ENCODE measurements at regions not wholly inside any gene's neighbourhood (a gene's known extent, or its start where the extent isn't known, plus 50 kb on each side); places are given as distances from the start of the nearest gene placed in this dataset.
"Not testable (repeated sequence)": the region's sequence is repeated elsewhere in the genome, so short reads cannot be mapped to it uniquely, and the experiment has no call there.

DNA sequence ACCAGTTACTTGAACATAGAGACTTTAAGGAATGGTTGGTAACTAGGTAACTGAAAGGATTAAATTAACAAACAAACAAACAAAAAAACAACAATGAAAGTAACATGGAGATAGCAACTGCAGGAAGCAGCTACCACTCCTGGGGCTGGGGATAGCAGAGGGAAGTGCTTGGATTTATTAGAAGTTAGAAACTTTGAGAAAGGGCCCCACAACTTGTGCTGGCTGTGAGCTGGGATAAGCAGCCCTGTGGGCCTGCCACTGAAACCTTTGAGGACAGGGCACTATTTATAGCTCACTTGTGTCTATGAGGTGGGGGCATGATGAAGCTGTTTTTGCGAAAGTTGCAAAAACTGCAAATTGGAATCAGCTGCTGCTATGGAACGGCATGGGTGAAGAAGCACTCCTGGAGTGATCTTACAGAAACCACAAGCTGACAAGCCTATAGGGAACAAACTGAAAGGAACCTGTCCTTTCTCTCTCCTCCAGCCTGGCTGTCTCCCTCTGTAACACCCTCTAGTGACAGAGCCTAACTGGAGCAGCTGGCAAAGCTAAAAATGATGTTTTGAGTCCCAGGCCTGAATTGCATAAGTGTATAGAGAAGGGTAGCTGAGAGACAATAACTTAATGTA lies 91.4 kb upstream of the RANBP6 start:
- intact Hi-C loops (cut with DNase I), result no loop called here
- no peak for DNase-seq (ENCODE audit: low spot score)
- peak; percentile 76 for ATAC-seq

- intact Hi-C loops (cut with DNase I), result no loop called here
- DNase-seq (ENCODE audit: low spot score), result no peak
- no peak for ATAC-seq
These were observed 90.3 kb upstream of the RANBP6 start for GRCh38 chr9:6105738-6106137.

- intact Hi-C loops (cut with DNase I); DNase-seq (ENCODE audit: low spot score); ATAC-seq: not testable (repeated sequence)
These were observed 89.0 kb upstream of the RANBP6 start for GRCh38 chr9:6104406-6104805.

- DNase-seq (ENCODE audit: low spot score); ATAC-seq; intact Hi-C loops (cut with DNase I): not testable (repeated sequence)
These were observed 88.5 kb upstream of the RANBP6 start for GRCh38 chr9:6103911-6104310.

GRCh38 chr9:6102336-6102987 lies 87.0 kb upstream of the RANBP6 start:
- intact Hi-C loops (cut with DNase I); ATAC-seq: not testable (repeated sequence)

DNA sequence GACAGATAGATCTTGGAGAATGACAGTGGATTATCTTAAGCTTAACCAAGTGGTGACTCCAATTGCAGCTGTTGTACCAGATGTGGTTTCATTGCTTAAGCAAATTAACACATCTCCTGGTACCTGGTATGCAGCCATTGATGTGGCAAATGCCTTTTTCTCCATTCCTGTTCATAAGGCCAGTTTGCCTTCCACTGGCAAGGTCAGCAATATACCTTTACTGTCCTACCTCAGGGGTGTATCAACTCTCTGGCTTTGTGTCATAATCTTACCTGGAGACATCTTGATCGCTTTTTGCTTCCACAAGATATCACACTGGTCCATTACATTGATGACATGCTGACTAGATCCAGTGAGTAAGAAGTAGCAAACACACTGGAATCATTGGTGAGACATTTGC lies 86.3 kb upstream of the RANBP6 start:
- ATAC-seq; DNase-seq (ENCODE audit: low spot score); intact Hi-C loops (cut with DNase I): not testable (repeated sequence)

More at GRCh38 chr9:6102336-6102987, 87.0 kb upstream of the RANBP6 start:
- not testable (repeated sequence) for DNase-seq (ENCODE audit: low spot score)

GRCh38 chr9:6099346-6099745 lies 83.9 kb upstream of the RANBP6 start:
- DNase-seq (ENCODE audit: low spot score); intact Hi-C loops (cut with DNase I); ATAC-seq: not testable (repeated sequence)

DNA sequence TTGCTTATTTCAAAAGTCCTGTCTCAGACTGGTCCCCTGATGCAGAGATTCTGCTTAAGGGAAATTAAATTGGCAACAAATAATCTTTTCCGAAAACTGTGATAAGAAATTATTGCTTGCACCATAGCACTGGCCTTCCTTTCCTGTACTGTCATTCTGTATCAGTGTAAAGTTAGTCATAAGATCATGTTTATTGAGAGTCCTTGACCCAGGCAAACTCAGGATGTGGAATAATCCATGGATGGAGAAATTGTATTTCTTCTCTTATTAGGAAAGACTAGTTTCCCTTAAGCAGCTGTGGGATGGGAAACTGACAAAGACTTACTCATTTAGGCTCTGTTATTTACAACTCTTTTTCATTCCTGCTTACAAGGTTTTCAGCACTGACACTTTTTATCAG lies 83.0 kb upstream of the RANBP6 start:
- DNase-seq (ENCODE audit: low spot score), result no peak
- intact Hi-C loops (cut with DNase I), result no loop called here
- no peak for ATAC-seq

DNA sequence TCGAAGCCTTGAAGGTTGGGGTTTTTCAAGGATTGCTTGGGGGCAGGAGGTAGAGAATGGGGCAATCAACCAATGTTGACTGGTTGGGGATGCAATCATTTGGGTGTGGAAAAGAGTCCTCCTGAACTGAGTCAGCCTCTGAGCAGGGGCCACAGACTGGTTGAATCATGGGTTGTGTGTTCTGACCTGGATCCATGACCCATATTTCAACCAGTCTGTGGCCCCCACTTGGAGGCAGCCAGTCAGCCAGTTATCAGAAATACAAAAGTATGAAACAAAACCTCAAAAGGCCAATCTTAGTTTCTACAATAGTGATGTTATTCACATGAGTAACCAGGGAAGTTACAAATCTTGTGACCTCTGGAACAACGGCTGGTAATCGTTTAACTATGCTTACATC lies 81.4 kb upstream of the RANBP6 start:
- ATAC-seq (no peak), DNase-seq (ENCODE audit: low spot score) (no peak)
- intact Hi-C loops (cut with DNase I), result no loop called here

- intact Hi-C loops (cut with DNase I), result no loop called here
- no peak for ATAC-seq
- DNase-seq (ENCODE audit: low spot score), result no peak
These were observed 75.1 kb upstream of the RANBP6 start for GRCh38 chr9:6090277-6091210.

DNA sequence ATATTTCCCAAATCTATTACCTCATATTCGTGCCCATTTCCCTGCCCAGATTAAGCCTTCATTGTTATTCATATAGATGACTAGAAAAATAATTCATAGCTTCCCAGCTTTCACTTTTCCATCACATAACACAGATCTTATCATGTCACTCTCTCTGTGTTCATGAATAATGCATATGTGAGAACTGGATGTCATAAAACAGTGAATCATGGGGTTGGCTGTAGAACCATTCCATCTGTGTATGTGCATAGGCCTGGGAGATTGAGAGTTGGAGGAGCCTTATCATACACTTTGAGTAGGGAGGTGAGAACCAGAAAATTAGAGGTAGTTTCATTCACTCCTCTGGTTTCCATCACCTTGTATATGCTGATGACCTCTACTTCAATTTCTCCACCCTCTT lies 73.9 kb upstream of the RANBP6 start:
- intact Hi-C loops (cut with DNase I), result no loop called here
- ATAC-seq (no peak), DNase-seq (ENCODE audit: low spot score) (no peak)

- ATAC-seq, result no peak
- no peak for DNase-seq (ENCODE audit: low spot score)
- intact Hi-C loops (cut with DNase I), result no loop called here
These were observed 70.7 kb upstream of the RANBP6 start for GRCh38 chr9:6086006-6086655.

DNA sequence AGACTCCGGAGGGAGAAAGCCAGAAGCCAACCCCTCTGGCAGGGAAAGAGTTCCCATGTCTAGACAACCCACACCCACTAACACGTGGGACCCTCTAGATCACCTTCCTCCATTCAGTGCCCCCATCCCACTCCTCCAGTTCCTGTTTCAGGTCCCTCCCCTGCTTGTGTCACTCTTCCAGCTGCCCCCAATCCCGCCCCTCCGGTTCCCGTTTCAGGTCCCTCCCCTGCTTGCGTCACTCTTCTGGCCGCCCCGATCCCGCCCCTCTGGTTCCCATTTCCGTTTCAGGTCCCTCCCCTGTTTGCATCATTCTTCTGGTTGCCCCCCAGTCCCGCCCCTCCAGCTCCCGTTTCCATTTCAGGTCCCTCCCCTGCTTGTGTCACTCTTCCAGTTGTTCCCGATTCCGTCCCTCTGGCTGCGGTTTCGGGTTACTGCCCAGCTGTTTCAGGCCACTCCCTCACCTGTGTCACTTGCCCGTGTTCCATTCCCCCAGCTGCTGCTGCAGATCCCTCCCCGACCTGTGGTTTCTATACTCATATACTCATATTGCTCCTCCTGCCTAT lies 64.8 kb upstream of the RANBP6 start:
- peak; percentile 92 for DNase-seq (ENCODE audit: low spot score)

GRCh38 chr9:6079386-6079785 lies 64.0 kb upstream of the RANBP6 start:
- ATAC-seq (no peak), DNase-seq (ENCODE audit: low spot score) (no peak)
- intact Hi-C loops (cut with DNase I), result no loop called here

More for the DNA sequence above, 64.8 kb upstream of the RANBP6 start:
- intact Hi-C loops (cut with DNase I), result no loop called here
- ATAC-seq, result peak; percentile 99

- intact Hi-C loops (cut with DNase I), result no loop called here
- ATAC-seq (no peak), DNase-seq (ENCODE audit: low spot score) (no peak)
These were observed 63.1 kb upstream of the RANBP6 start for GRCh38 chr9:6078382-6079105.

GRCh38 chr9:6076851-6077250 lies 61.4 kb upstream of the RANBP6 start:
- ATAC-seq, result no peak
- intact Hi-C loops (cut with DNase I), result no loop called here
- DNase-seq (ENCODE audit: low spot score), result no peak

- DNase-seq (ENCODE audit: low spot score) (no peak), ATAC-seq (no peak)
- intact Hi-C loops (cut with DNase I), result no loop called here
These were observed 58.3 kb upstream of the RANBP6 start for GRCh38 chr9:6073731-6074130.

GRCh38 chr9:6072865-6073264 lies 57.4 kb upstream of the RANBP6 start:
- intact Hi-C loops (cut with DNase I), result no loop called here
- ATAC-seq, result no peak
- DNase-seq (ENCODE audit: low spot score), result no peak

Measured in sciatic nerve (tissue), 2 donors.